OCI-LY1 (cell line): ENCODE measurements at regions not wholly inside any gene's neighbourhood (a gene's known extent, or its start where the extent isn't known, plus 50 kb on each side); places are given as distances from the start of the nearest gene placed in this dataset.

Source experiments
- H2AFZ ChIP-seq: fragments of 200-600 bp; sonication (generic), shearing (Covaris generic); 2 replicates; pipeline ENCODE4 v1.6.0; 2014; ENCODE audit warnings: antibody characterized with exemption, mild to moderate bottlenecking, low read length
- H3F3A ChIP-seq: fragments of 200-600 bp; sonication (generic), shearing (Covaris generic); 2 replicates; pipeline ENCODE4 v1.6.0; 2014; ENCODE audit warnings: mild to moderate bottlenecking, antibody characterized with exemption, low read length, moderate library complexity; ENCODE audit not compliant: insufficient read depth
- H3K27ac ChIP-seq: fragments of 200-600 bp; sonication (generic); 2 replicates; pipeline ENCODE4 v1.5.1; 2014; ENCODE audit warnings: low read length, mixed run types, mild to moderate bottlenecking, low read depth; ENCODE audit not compliant: poor library complexity, severe bottlenecking
- H3K27me3 ChIP-seq: fragments of 200-600 bp; sonication (generic); 2 replicates; pipeline ENCODE4 v1.6.0; 2014; ENCODE audit warnings: antibody characterized with exemption, mild to moderate bottlenecking, low read length, moderate library complexity; ENCODE audit not compliant: insufficient read depth
- H3K36me3 ChIP-seq: fragments of 200-600 bp; sonication (generic); 2 replicates; pipeline ENCODE4 v1.6.1; 2014; ENCODE audit warnings: mild to moderate bottlenecking, antibody characterized with exemption, low read length, moderate library complexity, mixed read lengths; ENCODE audit not compliant: insufficient read depth
- H3K4me1 ChIP-seq: fragments of 200-600 bp; sonication (generic); 2 replicates; pipeline ENCODE4 v1.5.1; 2014; ENCODE audit warnings: mild to moderate bottlenecking, low read length, moderate library complexity; ENCODE audit not compliant: insufficient read depth, severe bottlenecking
- H3K4me2 ChIP-seq: fragments of 200-600 bp; sonication (generic), shearing (Covaris generic); 2 replicates; pipeline ENCODE4 v1.6.1; 2014; ENCODE audit warnings: low read length
- H3K4me3 ChIP-seq: fragments of 200-600 bp; sonication (generic); 2 replicates; pipeline ENCODE4 v1.5.1; 2014; ENCODE audit warnings: low read length, low read depth, mild to moderate bottlenecking, mixed read lengths; ENCODE audit not compliant: poor library complexity, severe bottlenecking
- H3K79me2 ChIP-seq: fragments of 200-600 bp; shearing (Covaris generic); 2 replicates; pipeline ENCODE4 v1.6.1; 2016; ENCODE audit warnings: mixed run types, low read length, mixed read lengths; ENCODE audit not compliant: insufficient read depth
- H3K9ac ChIP-seq: fragments of 200-600 bp; sonication (generic), shearing (Covaris generic); 2 replicates; pipeline ENCODE4 v1.6.1; 2014; ENCODE audit warnings: mild to moderate bottlenecking, low read length, mixed read lengths
- H3K9me2 ChIP-seq: fragments of 200-600 bp; sonication (generic), shearing (Covaris generic); 2 replicates; pipeline ENCODE4 v1.6.1; 2014; ENCODE audit warnings: low read depth, mild to moderate bottlenecking, low read length, mixed read lengths
- H3K9me3 ChIP-seq: fragments of 200-600 bp; shearing (Covaris generic); 2 replicates; pipeline ENCODE4 v1.6.1; 2014; ENCODE audit warnings: low read length, mixed read lengths
- H4K20me1 ChIP-seq: fragments of 200-600 bp; sonication (generic), shearing (Covaris generic); 2 replicates; pipeline ENCODE4 v1.6.0; 2016; ENCODE audit warnings: mild to moderate bottlenecking, low read length; ENCODE audit not compliant: insufficient read depth
- EZH2 ChIP-seq: fragments of 200-600 bp; sonication (generic), shearing (Covaris generic); IDR thresholded peaks from 2 replicates; pipeline ENCODE4 v1.8.0; 2017; ENCODE audit warnings: borderline replicate concordance, mixed run types, mild to moderate bottlenecking, antibody characterized with exemption, low read length, moderate library complexity, mixed read lengths
- TF ChIP-seq, protein P1 (sequence below): fragments of 200-600 bp; sonication (generic), shearing (Covaris generic); IDR thresholded peaks from 2 replicates; pipeline ENCODE4 v1.5.1; 2017; ENCODE audit warnings: mild to moderate bottlenecking, antibody characterized with exemption, low read length, moderate library complexity, mixed read lengths

DNA sequence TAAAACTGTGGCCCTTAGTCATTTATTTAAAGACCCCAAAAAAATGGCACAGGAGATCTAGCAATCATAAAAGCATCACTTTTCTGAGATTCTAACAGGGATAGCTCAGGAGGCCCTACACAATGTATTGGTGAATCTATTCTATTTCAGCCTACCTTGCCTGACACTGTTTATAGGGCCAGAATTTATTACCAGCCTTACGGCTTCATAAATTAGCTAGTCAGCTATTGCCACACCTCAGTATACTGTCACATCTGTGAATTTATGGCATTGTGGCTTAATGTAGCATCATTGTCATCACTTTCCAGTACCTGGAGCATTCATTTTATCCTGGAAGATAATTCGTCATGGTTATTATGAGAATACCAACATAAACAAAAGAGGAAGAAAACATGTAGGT, 121.2 kb upstream of the ERG start:
- no peaks in the 10 kb centered on the region for H3K79me2 ChIP-seq
- H3K36me3 ChIP-seq, result no peaks in the 10 kb centered on the region
- H3K9me2 ChIP-seq, result no peaks in the 10 kb centered on the region
- H3K4me3 ChIP-seq, result no peak overlapping the region
- no peaks in the 10 kb centered on the region for H3K4me1 ChIP-seq
- no peak overlapping the region for H3K9ac ChIP-seq
- H3K27ac ChIP-seq, result no peak overlapping the region
- no peaks in the 10 kb centered on the region for H4K20me1 ChIP-seq
- H3K4me2 ChIP-seq, result no peak overlapping the region
- no peaks in the 10 kb centered on the region for H3K27me3 ChIP-seq
- no peaks in the 10 kb centered on the region for H3F3A ChIP-seq
- no peak overlapping the region for H2AFZ ChIP-seq
- no peak for TF ChIP-seq EZH2
- TF ChIP-seq, protein P1, sequence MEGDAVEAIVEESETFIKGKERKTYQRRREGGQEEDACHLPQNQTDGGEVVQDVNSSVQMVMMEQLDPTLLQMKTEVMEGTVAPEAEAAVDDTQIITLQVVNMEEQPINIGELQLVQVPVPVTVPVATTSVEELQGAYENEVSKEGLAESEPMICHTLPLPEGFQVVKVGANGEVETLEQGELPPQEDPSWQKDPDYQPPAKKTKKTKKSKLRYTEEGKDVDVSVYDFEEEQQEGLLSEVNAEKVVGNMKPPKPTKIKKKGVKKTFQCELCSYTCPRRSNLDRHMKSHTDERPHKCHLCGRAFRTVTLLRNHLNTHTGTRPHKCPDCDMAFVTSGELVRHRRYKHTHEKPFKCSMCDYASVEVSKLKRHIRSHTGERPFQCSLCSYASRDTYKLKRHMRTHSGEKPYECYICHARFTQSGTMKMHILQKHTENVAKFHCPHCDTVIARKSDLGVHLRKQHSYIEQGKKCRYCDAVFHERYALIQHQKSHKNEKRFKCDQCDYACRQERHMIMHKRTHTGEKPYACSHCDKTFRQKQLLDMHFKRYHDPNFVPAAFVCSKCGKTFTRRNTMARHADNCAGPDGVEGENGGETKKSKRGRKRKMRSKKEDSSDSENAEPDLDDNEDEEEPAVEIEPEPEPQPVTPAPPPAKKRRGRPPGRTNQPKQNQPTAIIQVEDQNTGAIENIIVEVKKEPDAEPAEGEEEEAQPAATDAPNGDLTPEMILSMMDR, result no peak
- no peaks in the 10 kb centered on the region for H3K9me3 ChIP-seq

DNA sequence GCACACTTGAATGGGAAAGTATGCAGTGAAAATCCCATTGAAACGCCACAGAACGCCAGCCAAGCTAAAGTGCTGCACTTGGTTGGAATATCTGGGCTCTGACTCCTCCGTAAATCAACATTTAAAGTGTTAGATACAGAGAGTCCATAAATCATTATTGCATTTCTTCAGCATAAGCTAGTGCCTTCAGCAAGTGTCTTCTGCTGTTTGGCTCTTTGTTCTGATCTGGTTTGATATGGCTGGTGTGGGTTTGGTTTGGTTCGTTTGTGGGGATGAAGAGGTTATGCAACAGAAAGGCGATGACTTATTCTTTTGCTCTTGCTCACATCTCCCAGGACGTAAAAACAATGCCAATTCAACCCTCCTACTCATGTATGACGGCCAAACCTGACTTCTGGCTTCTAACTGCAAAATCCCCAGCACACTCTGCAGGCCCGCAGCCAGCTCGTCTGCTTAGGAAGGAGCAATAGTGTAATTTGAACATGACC, 121.8 kb upstream of the ERG start:
- H3K27ac ChIP-seq, result no peak overlapping the region
- no peak for TF ChIP-seq EZH2
- TF ChIP-seq, protein P1, result no peak
- H3F3A ChIP-seq, result no peaks in the 10 kb centered on the region
- H3K79me2 ChIP-seq, result no peaks in the 10 kb centered on the region
- no peaks in the 10 kb centered on the region for H4K20me1 ChIP-seq
- H3K9ac ChIP-seq, result no peak overlapping the region
- no peaks in the 10 kb centered on the region for H3K9me2 ChIP-seq
- no peak overlapping the region for H2AFZ ChIP-seq
- no peaks in the 10 kb centered on the region for H3K9me3 ChIP-seq
- H3K27me3 ChIP-seq, result no peaks in the 10 kb centered on the region
- H3K4me2 ChIP-seq, result no peak overlapping the region
- H3K4me3 ChIP-seq, result no peak overlapping the region
- H3K36me3 ChIP-seq, result no peaks in the 10 kb centered on the region
- H3K4me1 ChIP-seq, result no peaks in the 10 kb centered on the region

DNA sequence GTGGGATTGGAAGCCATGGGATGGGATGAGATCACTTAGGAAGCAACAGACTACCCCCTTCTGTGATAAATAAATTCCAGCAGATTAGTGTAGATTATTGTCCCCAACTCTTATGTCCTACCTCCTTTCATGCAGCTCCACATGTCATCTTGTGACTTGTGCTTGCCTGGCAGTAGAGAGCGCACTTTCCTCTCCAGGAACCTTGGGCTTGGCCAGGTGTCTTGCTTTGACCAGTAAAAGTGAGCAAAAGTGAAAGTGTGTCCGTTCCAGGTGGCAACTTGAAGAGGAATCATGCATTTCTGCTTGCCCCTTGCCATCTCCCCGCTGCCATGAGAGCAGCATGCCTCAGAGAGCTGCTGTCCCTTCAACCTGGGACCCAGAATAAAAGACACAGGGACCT, 122.9 kb upstream of the ERG start:
- Histone ChIP-seq H3F3A (no peaks in the 10 kb centered on the region), H3K4me2 (no peak overlapping the region)

More for the DNA sequence above, 122.9 kb upstream of the ERG start:
- no peaks in the 10 kb centered on the region for H4K20me1 ChIP-seq
- no peaks in the 10 kb centered on the region for H3K79me2 ChIP-seq
- H3K27me3 ChIP-seq, result no peaks in the 10 kb centered on the region
- H3K27ac ChIP-seq, result no peak overlapping the region
- TF ChIP-seq, protein P1, result peak; percentile 19; the same call in 1 of the 2 replicates
- no peak for TF ChIP-seq EZH2
- no peaks in the 10 kb centered on the region for H3K36me3 ChIP-seq
- no peak overlapping the region for H2AFZ ChIP-seq
- no peaks in the 10 kb centered on the region for H3K9me3 ChIP-seq
- H3K4me3 ChIP-seq, result no peak overlapping the region
- no peak overlapping the region for H3K9ac ChIP-seq
- H3K9me2 ChIP-seq, result no peaks in the 10 kb centered on the region
- H3K4me1 ChIP-seq, result no peaks in the 10 kb centered on the region
